GM19035 (cell line): ENCODE measurements at regions not wholly inside any gene's neighbourhood (a gene's known extent, or its start where the extent isn't known, plus 50 kb on each side); places are given as distances from the start of the nearest gene placed in this dataset.
"Not testable (repeated sequence)": the region's sequence is repeated elsewhere in the genome, so short reads cannot be mapped to it uniquely, and the experiment has no call there.

Source experiments
- ATAC-seq: cut with Tn5 transposase; IDR thresholded peaks from one replicate; pipeline ENCODE4 v1.9.1; 2021; ENCODE audit not compliant: unreplicated experiment

DNA sequence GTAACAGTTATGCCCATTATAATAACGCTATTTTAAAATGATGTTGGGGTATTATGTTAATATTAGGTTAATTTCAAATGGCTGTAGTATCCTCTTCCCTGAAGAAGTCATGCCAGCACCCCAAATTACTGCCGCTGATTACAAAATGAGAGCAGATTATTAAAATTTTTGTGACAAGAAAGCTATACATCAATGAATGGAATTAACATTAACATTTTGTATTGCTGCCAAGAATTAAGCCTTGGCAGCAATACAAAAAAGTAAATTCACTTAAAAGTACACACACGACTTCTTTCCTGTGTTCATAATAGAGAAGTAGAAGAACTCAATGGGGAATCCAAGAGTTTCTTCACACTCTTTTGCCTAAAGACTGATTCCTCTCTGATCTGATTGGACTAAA, 482.8 kb downstream of the STIM2 start:
- no peak for ATAC-seq

DNA sequence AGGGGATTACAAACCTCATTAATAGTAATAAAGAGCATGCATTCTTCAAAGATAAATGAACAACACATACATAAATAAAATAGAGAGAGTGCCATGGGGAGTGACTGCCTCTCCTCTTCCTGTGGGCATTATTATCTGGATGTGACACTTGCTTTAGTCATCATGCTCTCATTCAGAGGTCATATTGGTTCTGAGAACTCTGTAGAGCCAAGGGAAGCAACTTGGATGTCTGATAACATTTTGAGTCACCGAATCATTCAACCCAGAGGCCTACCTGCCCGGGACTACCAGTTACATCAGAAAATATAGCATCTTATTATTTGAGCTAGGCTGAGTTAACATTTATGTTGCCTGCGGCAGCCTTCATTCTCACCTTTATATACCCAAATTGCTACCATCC, 489.5 kb downstream of the STIM2 start:
- ATAC-seq = no peak

DNA sequence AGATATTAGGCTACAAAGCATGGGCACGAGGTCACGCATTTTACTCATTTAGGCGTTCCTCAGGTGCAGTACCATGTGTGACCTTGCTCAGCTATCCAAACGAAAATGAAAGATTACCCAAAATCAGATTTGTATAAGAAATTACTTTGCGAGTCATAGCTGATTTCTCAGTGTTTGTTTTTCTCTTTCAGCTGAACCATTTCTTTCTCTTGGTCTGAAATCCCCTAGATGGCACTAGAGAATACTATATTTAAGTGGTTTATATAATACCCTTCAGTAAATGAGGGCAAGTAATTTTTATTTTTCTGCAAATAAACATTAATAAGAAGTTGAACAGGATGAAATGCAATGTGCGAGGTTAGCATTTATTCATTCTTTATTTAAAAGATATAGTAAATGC, 496.6 kb downstream of the STIM2 start:
- no peak for ATAC-seq

DNA sequence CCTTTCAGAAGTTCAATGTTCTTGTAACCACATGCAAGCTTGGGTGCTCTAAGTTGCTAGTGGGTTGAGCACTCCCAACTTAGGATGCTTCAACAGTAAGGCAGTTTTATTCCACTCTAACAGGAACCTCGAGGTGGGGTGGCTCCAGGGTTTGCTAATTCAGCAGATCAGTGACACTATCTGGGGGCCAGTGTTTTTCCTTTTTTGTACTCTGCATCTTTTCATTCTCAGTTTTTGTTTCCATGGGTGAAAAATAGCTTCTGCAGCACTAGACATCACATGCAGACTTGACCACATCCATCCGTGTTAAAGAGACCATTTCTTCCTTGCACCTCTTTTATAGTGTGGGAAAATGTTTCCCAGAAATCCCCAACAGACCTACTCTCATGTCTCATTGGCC, 497.6 kb downstream of the STIM2 start:
- no peak for ATAC-seq

DNA sequence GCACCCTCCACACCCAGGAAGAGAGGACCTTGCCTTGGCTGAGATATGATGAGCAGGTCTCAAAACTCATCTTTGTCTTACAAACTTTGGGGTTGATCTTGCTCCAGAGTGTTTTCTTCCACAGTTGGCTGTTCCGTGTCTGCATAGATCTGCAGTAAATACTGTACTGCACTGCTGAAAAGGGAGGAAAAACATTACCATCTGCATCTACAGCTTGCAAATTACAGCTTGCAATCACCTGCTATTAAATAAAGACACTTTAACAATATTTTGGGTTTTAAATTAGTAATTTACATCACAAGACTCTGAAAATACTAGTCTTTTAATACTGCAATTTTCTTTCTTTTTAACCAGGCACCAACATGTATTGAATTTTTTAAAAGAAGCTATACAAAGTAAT, 499.5 kb downstream of the STIM2 start:
- ATAC-seq = no peak

DNA sequence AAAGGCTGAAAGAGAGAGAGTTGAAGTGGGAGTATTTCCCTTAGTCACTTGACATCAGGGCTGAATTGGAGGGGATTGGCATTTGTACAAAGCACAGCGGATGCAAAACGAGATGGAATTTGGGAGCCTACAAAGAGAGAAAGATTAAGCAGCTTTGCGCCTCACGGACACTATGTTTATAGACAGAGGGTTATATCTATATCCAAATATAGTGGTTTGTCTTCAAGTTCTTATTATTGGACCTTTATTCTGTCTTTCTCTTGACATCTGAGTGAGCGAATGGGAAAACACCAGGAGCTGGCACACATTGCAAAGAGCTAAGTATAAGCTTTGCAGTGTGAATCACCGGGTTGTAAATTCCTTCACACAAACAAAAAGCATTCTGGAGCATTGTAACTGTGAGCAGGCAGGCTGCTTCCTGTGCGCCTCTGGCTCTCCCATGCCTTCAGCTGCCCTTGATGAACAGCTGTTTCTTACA, 500.2 kb downstream of the STIM2 start:
- no peak for ATAC-seq

DNA sequence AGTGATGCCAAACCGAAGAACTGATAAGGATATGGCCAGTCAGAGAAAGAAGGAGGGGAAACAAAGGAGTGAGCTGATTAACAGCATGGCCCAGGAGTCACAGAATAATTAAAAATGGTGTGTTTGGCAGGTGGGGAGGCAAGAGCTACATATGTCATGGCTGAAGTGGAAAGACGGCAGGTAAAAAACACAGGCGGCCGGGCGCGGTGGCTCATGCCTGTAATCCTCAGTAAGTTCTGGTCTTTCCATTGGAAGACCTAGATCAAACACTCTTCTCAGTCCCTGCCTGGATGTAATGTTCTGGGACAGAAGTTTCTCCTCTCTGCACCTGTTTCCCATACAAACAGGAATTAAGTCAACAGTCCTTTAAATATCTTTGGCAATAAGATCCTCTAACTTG, 503.9 kb downstream of the STIM2 start:
- ATAC-seq = no peak

DNA sequence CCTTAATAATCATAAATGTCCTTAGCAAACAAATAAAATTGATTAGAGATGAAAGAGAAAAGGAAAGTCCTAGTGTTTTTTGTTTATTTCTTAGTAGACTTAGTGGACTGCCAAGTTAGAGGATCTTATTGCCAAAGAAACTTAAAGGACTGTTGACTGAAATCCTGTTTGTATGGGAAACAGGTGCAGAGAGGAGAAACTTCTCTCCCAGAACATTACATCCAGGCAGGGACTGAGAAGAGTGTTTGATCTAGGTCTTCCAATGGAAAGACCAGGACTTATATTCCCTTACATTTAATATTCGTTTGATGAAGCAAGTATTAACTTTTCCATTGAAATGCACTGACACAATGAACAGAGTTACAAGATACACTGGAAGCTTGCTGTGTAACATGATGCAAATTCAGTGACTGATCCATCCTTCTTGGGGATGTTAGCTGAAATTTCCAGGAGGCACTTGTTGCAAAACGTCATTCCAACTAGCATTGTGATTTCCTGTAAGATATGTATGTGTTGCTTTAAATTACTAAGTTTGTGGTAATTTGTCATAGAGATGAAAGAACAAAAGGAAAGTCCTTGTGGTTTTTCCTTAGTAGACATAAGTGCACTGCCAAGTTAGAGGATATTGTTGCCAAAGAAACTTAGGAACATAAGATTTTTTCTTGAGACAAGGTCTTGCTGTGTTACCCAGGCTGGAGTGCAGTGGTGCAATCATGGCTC, 505.6 kb downstream of the STIM2 start:
- ATAC-seq = no peak

DNA sequence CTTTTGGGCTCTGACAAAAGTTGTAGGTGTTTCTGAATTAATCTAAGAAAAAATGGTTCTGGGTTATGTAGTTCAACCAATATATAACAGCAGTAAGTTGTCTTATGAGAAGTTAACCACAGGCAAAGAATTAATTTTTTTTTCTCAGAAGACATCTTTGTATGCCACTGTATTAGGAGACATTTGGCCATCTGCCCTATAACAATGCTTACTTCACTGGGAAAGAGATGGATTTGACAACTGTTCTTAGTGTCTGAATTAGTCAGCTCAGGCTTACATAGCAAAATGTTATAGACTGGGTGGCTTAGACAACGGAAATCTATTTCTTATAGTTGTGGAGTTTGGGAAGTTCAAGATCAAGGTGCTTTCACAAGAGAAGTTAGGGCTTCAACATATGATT, 508.1 kb downstream of the STIM2 start:
- no peak for ATAC-seq

DNA sequence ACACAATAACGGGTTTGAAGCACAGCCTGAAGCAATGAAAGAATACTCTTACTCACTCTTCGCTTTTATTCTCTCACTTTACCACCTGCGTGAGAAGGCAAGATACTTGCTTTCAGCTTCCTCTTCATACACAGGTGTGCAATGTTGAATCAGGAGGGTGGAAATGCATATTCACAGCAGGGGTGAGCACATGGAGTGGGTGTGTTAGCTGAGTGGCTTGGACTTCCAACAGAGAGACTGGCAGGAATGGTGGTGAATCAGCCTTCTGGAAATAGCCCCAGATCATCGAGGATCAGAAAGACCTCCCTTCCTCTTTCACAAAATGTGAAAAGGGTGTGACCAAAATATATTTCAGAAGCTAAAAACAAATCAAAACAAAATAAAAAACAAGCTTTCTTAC, 521.2 kb downstream of the STIM2 start:
- ATAC-seq = no peak

DNA sequence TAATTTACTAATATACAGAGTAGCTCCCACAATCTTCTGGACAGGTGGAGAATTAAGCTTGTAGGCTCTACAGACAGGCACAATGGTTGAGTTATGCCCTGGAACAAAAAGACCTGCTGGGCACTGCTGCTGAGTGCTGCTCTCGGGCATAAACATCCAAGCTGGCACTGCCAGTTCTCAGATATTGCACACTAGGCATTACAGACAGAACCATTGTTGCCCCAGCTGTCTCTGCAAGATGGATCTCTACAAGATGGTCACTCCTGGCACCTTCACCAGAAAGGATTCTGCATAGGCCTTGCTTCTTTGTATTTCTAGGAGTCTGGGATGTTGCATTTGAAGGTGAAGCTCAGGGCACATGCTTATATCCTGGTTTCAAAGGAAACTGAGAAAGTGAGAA, 527.1 kb downstream of the STIM2 start:
- ATAC-seq = no peak

DNA sequence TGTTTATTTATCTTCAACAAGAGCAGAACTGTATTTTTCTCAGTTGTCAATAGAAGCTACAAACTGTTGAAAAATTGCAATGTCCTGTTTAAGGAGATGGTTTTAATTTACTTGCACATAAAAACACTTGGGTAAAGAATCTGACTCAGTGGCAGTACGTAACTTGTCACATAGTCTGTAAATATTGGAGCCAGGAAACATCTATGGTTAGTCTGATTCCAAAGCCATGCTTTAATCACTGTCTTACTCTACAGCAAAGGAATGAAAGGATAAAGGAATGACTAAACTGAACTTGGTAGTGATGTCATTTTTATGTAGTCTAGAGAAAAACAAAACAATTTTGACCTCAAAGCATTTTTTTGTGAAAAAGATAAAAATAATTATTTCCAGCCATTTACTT, 537.2 kb downstream of the STIM2 start:
- no peak for ATAC-seq

DNA sequence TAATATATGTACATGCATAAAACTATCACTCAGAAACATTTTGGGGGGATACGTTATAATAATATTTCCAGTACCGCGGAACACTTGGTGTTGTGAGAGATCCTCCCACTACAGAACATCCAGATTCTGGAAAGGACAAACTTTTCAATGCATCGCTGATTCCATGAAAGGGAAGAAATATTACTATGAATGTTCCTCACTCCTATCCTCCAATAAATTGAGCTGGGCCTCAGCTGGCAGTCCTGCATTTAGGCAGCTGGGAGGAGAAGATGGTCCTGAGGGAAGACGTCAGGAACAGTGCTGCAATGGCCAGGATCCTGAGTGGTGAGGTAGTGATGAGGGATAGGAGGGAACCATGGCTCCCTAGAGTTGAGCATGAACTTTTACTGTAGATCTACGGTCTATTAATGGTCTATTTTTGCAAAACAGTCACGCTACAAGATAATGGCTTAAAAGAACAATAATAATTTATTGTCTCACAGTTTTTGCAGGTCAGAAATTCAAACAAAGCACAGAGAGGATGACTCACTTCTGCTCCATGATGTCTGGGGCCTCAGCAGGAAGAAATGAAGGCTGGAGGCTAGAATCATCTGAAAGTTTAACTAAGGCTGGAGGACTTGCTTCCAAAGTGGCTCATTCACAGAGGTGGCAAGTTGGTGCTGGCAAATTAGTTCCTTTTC, 538.1 kb downstream of the STIM2 start:
- no peak for ATAC-seq

DNA sequence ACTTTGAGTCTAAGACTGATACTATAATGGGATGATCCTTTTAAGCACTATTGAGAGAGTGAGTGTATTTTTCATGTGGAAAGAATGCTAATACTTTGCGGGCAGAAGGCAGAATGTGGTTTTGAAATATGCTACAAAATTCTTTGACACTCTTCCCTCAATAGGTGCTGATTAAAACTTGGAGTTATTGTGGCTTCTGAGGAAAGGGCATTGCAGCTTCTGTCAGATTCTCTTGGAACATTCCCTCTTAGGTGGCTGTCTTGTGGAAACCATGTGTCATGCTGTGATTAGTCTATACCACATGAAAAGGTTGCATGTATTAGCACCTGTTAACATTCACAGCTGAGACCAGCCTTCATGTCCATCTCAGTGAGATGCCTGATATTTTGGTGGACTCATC, 547.0 kb downstream of the STIM2 start:
- ATAC-seq = no peak

DNA sequence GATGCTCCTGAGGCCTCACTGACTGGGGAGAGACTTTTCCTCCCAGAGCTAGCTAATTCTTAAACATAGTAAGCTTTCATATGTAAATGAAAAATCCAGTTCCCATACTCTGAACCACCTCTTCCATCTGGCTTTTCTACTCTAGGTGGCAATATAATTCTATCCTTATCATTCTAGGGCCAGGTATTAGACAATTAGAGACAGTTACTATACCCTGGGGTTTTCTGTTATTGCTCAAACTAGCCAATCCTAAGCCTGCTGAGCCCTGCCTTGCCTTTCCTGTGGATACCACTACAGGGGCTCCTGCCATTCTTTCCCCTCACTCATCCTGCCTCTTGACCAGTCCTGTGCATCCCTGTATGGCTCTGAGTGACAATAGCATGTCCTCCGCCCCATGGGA, 552.0 kb downstream of the STIM2 start:
- ATAC-seq = no peak

DNA sequence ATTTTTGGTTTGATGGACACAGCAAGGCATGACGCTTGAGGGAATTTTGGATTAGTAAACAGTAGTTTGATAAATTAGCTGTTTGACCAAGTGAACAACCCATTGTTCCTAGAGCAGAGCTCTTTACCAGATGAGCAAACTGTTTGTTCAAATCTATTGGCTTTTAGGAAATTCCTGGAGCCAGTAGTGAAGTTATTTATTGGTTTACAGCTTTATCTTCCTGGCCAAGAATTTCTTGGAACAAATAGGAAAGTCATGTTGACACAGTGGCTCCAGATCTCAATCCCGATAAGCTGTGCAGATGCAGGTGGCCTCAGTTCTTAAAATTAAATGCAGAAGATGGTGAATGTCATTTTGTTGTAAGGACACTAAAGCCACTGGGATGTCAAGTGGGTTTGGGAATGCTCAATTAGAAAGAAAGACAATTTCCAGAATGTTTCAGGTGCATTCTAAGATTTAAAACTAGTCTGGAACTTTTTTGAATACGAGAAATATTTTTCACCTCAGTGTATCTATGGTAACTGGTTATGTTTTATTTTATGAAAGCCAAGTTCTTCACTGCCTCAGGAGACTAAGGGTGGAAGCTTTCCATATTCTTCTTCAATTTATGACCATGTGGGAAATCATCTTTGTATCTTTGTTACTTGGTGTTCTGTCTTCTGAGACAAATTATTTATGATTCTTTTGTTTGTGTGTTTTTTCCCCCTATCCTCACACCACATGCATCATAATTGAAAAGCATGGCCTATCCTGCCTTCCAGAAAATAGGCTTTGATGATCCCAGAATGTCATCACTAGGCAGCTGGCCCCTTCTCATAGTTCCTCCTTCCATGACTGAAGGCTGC, 554.5 kb downstream of the STIM2 start:
- no peak for ATAC-seq

DNA sequence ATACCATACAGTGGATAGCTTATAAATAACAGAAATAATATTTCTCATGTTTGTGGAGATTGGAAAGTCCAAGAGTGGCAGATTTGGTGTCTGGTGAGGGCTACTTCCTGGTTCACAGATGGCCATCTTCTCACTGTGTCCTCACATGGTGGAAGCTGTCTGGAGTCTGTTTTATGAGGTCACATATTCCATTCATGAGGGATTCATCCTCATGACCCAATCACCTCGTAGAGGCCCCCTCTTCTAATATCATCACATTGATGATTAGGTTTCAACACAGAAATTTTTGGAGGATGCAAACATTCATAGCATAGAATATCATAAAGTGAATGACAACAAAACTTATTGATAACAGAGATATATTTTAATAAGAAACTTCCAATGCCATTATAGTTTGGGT, 568.0 kb downstream of the STIM2 start:
- no peak for ATAC-seq

DNA sequence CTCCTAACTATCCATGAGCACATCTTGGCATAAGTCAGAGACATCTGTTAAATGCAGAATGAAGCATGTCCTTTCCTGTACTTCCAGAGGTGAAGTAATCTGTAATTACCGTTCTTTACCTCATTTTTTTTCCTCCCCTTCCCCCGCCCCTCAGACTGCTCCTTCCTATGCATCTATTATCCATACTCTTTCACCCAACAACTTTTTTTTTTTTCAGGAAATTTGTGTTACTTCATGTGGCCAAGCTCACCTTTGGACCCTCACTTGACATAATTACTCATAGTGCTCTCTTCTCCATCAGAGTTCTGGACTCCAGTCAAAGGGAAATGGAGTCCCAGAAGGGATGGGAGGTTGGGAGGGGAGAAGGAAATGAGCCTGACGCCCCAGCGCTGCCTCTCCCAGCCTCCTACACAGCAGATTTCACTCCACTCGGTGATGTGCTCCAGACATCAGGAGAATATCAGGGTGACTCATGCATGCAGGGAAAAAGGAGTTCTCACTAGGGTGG, 568.8 kb downstream of the STIM2 start:
- ATAC-seq = no peak

DNA sequence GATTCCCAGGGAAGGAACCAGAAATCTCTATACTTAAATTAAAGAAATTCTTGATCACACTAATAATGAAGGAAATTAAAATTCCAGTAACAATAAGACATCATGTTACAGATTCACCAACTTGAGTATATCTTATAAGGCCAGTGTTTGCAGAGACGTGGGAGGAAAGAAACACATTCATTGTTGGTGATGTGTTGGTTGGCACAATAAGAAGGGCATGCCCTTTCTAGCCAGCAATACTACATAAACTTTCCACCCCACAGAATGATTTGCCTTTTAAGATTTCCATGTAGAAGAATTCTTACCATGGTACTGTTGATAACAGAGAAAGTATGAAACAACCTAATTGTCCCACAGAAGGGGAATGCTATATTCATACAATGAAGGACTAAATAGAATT, 581.5 kb downstream of the STIM2 start:
- no peak for ATAC-seq

DNA sequence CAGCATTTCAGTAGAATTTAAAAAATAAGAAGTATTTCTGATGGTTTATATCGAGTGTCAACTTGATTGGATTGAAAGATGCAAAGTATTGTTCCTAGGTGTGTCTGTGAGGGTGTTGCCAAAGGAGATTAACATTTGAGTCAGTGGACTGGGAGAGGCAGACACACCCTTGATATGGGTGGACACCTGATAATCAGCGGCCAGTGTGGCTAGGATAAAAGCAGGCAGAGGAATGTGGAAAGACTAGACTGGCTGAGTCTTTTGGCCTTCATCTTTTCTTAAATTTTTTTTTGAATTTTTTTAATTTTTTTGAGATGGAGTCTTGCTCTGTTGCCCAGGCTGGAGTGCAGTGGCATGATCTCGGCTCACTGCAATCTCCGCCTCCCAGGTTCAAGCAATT, 582.0 kb downstream of the STIM2 start:
- not testable (repeated sequence) for ATAC-seq

DNA sequence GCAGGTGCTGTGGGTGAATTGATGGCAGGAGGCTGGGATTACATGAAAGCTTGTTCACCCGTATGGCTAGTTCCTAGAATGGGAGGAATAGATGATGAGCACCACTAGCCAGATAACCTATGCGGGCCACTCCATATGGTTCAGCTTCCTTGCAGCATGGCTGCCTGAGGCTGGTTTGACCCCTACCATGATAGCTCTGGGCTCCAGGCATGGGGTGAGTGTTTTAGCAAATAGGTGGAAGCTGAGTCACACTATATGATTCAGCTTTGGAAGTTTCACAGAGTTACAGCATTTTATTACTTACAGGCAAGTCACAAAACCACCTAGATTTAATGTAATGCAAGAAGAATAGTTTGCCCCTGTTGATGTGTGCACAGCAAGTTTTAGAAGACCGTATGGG, 603.2 kb downstream of the STIM2 start:
- no peak for ATAC-seq

DNA sequence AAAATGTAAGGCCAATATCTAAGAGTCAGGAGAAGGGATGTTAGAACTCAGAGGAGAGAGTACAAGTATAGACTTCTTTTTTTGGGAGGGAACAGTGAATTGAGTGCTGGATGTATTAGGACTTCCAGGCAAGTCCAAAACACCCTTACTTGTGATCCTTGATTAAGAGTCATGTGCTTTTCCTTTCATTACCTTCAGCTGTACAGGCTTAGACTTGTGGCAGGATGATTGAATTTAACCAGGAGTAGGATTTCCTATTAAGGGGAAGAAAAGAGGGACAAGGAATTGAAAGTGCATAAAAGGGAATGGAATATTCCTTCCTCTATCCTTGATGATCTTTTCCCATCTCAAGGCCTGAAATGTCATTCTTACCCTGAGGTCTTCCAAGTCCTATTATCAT, 606.7 kb downstream of the STIM2 start:
- no peak for ATAC-seq
